A549 (cell line): ENCODE measurements at regions not wholly inside any gene's neighbourhood (a gene's known extent, or its start where the extent isn't known, plus 50 kb on each side); places are given as distances from the start of the nearest gene placed in this dataset.

Source experiments
- ATAC-seq, 2 experiments: fragments of 200-7000 bp in 1 of 2; fragments of >200 bp in 1 of 2; cut with Nextera tagmentation in 1 of 2; cut with Tn5 transposase in 1 of 2; 3 replicates each; pipeline versions ENCODE4 v1.8.0 to v1.9.1; 2018 to 2020; ENCODE audit warnings: mild to moderate bottlenecking in 1 of 2, moderate library complexity in 1 of 2
- CTCF ChIA-PET: fragments of 300-600 bp; sonication (Branson Sonifier 250); formaldehyde crosslinking; extraction: SDS; loops from one replicate; lab custom pipeline; 2021; ENCODE audit warnings: antibody characterized with exemption, inconsistent platforms; lab: Yijun Ruan, JAX
- POLR2A ChIA-PET: fragments of 350-600 bp; formaldehyde crosslinking; extraction: SDS; loops from one replicate; lab custom pipeline; 2021; ENCODE audit warnings: antibody characterized with exemption, inconsistent platforms; lab: Yijun Ruan, JAX
- DNase-seq, 2 experiments: peaks; one replicate each; pipeline versions ENCODE4 v3.0.0 to v3.0.0-alpha.2; 2011 to 2016; ENCODE audit warnings: low read depth in 1 of 2, low spot score in 1 of 2
- FAIRE-seq: peaks from 2 replicates; lab custom pipeline; 2011; peaks lifted over from hg19 to GRCh38; lab: Jason Lieb, UNC
- H3K27ac ChIP-seq, 2 experiments: fragments of >200 bp; sonication (Bioruptor Twin); formaldehyde crosslinking; 3 replicates each; pipeline ENCODE4 v1.5.1; 2016 to 2017
- H3K4me1 ChIP-seq: fragments of >200 bp; sonication (Bioruptor Twin); formaldehyde crosslinking; 3 replicates; pipeline ENCODE4 v1.6.1; 2016
- H3K4me2 ChIP-seq: fragments of >200 bp; sonication (Bioruptor Twin); formaldehyde crosslinking; 3 replicates; pipeline ENCODE4 v1.6.1; 2016
- H3K4me3 ChIP-seq: fragments of >200 bp; sonication (Bioruptor Twin); formaldehyde crosslinking; 3 replicates; pipeline ENCODE4 v1.5.1; 2016
- H3K9me3 ChIP-seq: fragments of >200 bp; sonication (Bioruptor Twin); formaldehyde crosslinking; 3 replicates; pipeline ENCODE4 v1.6.1; 2016
- ATOH8 ChIP-seq: fragments of 250-450 bp; sonication (Bioruptor Pico); IDR thresholded peaks from 2 replicates; pipeline ENCODE4 v1.5.0; 2020; ENCODE audit warnings: low read depth, mild to moderate bottlenecking, moderate library complexity
- BHLHE40 ChIP-seq: IDR thresholded peaks from 2 replicates; pipeline ENCODE4 v1.6.1; 2012; ENCODE audit warnings: low read depth, low read length, inconsistent platforms
- CBX8 ChIP-seq: fragments of 200-600 bp; sonication (generic); IDR thresholded peaks from 2 replicates; pipeline ENCODE4 v1.6.1; 2016
- CEBPB ChIP-seq, 2 experiments: fragments of >200 bp in 1 of 2; sonication (Bioruptor Twin) in 1 of 2; formaldehyde crosslinking in 1 of 2; IDR thresholded peaks; 2 replicates each; pipeline ENCODE4 v1.6.1; 2012 to 2016
- EHF ChIP-seq: fragments of 250-450 bp; sonication (Bioruptor Pico); IDR thresholded peaks from 2 replicates; pipeline ENCODE4 v1.5.0; 2020; ENCODE audit warnings: mild to moderate bottlenecking
- EP300 ChIP-seq, 2 experiments: fragments of >200 bp; sonication (Bioruptor Twin); formaldehyde crosslinking; IDR thresholded peaks; 2 replicates in 1 of 2; 3 replicates in 1 of 2; pipeline ENCODE4 v1.6.1; 2016 to 2017
- ESRRA ChIP-seq: fragments of 150-350 bp; IDR thresholded peaks from 2 replicates; pipeline ENCODE4 v1.6.1; 2014; ENCODE audit warnings: mild to moderate bottlenecking, low read length, borderline replicate concordance
- FOXS1 ChIP-seq: fragments of 250-450 bp; sonication (Bioruptor Pico); IDR thresholded peaks from 2 replicates; pipeline ENCODE4 v1.5.0; 2020; ENCODE audit warnings: mild to moderate bottlenecking, moderate library complexity
- GATA3 ChIP-seq: IDR thresholded peaks from 2 replicates; pipeline ENCODE4 v1.6.1; 2012; ENCODE audit warnings: borderline replicate concordance
- HOXA7 ChIP-seq: fragments of 250-450 bp; sonication (Bioruptor Pico); IDR thresholded peaks from 2 replicates; pipeline ENCODE4 v1.5.0; 2020; ENCODE audit warnings: mild to moderate bottlenecking, moderate library complexity
- HOXB5 ChIP-seq: fragments of 250-450 bp; sonication (Bioruptor Pico); IDR thresholded peaks from 2 replicates; pipeline ENCODE4 v1.5.0; 2020; ENCODE audit warnings: mild to moderate bottlenecking, moderate library complexity
- JUN ChIP-seq, 2 experiments: fragments of >200 bp; sonication (Bioruptor Twin); formaldehyde crosslinking; IDR thresholded peaks; 2 replicates in 1 of 2; 3 replicates in 1 of 2; pipeline ENCODE4 v1.6.1; 2016 to 2017
- KDM5A ChIP-seq: fragments of 200-600 bp; sonication (generic); IDR thresholded peaks from 2 replicates; pipeline ENCODE4 v1.6.1; 2016; ENCODE audit warnings: antibody characterized with exemption, mild to moderate bottlenecking
- MAFK ChIP-seq: fragments of 450-650 bp; IDR thresholded peaks from 2 replicates; pipeline ENCODE4 v1.6.1; 2014; ENCODE audit not compliant: partially characterized antibody
- PHF8 ChIP-seq: fragments of 200-600 bp; sonication (generic); IDR thresholded peaks from 2 replicates; pipeline ENCODE4 v1.6.1; 2016; ENCODE audit warnings: low read depth, mild to moderate bottlenecking, antibody characterized with exemption, moderate library complexity, borderline replicate concordance
- POLR2A ChIP-seq: IDR thresholded peaks from 2 replicates; pipeline ENCODE4 v1.6.1; 2012; ENCODE audit warnings: mild to moderate bottlenecking, low read length
- POLR2AphosphoS2 ChIP-seq: conservative IDR thresholded peaks from 2 replicates; pipeline ENCODE4 v1.6.1; 2012; ENCODE audit warnings: low read length, improper control_type of control experiment, inconsistent platforms
- RCOR1 ChIP-seq: fragments of 150-350 bp; IDR thresholded peaks from 2 replicates; pipeline ENCODE4 v1.6.1; 2014; ENCODE audit warnings: antibody characterized with exemption, low read length, low read depth
- REST ChIP-seq: fragments of 200-600 bp; sonication (generic); IDR thresholded peaks from 2 replicates; pipeline ENCODE4 v1.6.1; 2016; ENCODE audit warnings: antibody characterized with exemption, mild to moderate bottlenecking, moderate library complexity
- RNF2 ChIP-seq: fragments of 200-600 bp; sonication (generic); IDR thresholded peaks from 2 replicates; pipeline ENCODE4 v1.6.1; 2016; ENCODE audit warnings: low read depth, mild to moderate bottlenecking, antibody characterized with exemption, moderate library complexity, borderline replicate concordance
- SMC3 ChIP-seq: fragments of >200 bp; sonication (Bioruptor Twin); formaldehyde crosslinking; IDR thresholded peaks from 3 replicates; pipeline ENCODE4 v1.6.1; 2018; ENCODE audit warnings: inconsistent platforms
- SREBF2 ChIP-seq: fragments of 450-650 bp; IDR thresholded peaks from 2 replicates; pipeline ENCODE4 v1.6.1; 2014; ENCODE audit warnings: mild to moderate bottlenecking, moderate library complexity
- TFCP2L1 ChIP-seq: fragments of 250-450 bp; sonication (Bioruptor Pico); IDR thresholded peaks from 2 replicates; pipeline ENCODE4 v1.5.0; 2021; ENCODE audit warnings: mild to moderate bottlenecking
- ZC3H11A ChIP-seq: fragments of 450-650 bp; IDR thresholded peaks from 2 replicates; pipeline ENCODE4 v1.6.1; 2014; ENCODE audit warnings: antibody characterized with exemption, mild to moderate bottlenecking
- WGBS: methylation state at CpG from one replicate; pipeline ENCODE4 v1.1.6; 2017; ENCODE audit errors: missing lambda C conversion rate; 5-methylcytosine and 5-hydroxymethylcytosine counted together
- TF ChIP-seq, protein P1 (sequence below): fragments of 250-450 bp; sonication (Bioruptor Pico); IDR thresholded peaks from 2 replicates; pipeline ENCODE4 v1.5.0; 2021; ENCODE audit warnings: mild to moderate bottlenecking, moderate library complexity, borderline replicate concordance
- TF ChIP-seq, protein P2 (sequence below): fragments of >200 bp; sonication (Bioruptor Twin); formaldehyde crosslinking; IDR thresholded peaks from 3 replicates; pipeline ENCODE4 v1.5.1; 2016
- TF ChIP-seq, protein P3 (sequence below): fragments of 450-650 bp; IDR thresholded peaks from 2 replicates; pipeline ENCODE4 v1.6.1; 2014; ENCODE audit warnings: antibody characterized with exemption
- TF ChIP-seq, protein P4 (sequence below): fragments of >200 bp; sonication (Bioruptor Twin); formaldehyde crosslinking; IDR thresholded peaks from 2 replicates; pipeline ENCODE4 v1.6.1; 2016

- no peak overlapping the region for H3K4me3 ChIP-seq
- no peak overlapping the region for H3K4me2 ChIP-seq
- WGBS, result 0% methylated on average over 2 of the region's 2 CpGs
- DNase-seq, result no peak
- FAIRE-seq, result no peak
- H3K27ac ChIP-seq, result no peak overlapping the region
- POLR2A ChIA-PET, result no interaction called here
- H3K4me1 ChIP-seq, result no peaks in the 10 kb centered on the region
- no peaks in the 10 kb centered on the region; the same call in 2 of the 3 replicates for H3K9me3 ChIP-seq
- TF ChIP-seq POLR2AphosphoS2 (no peak), HOXA7 (CRISPR knock-in tag) (no peak), GATA3 (no peak), EHF (CRISPR knock-in tag) (no peak), SMC3 (no peak), HOXB5 (CRISPR knock-in tag) (no peak), BHLHE40 (no peak), REST (no peak), FOXS1 (CRISPR knock-in tag) (no peak), ESRRA (no peak), ZC3H11A (no peak), PHF8 (no peak), MAFK (no peak), TFCP2L1 (CRISPR knock-in tag) (no peak)
- TF ChIP-seq, protein P1, sequence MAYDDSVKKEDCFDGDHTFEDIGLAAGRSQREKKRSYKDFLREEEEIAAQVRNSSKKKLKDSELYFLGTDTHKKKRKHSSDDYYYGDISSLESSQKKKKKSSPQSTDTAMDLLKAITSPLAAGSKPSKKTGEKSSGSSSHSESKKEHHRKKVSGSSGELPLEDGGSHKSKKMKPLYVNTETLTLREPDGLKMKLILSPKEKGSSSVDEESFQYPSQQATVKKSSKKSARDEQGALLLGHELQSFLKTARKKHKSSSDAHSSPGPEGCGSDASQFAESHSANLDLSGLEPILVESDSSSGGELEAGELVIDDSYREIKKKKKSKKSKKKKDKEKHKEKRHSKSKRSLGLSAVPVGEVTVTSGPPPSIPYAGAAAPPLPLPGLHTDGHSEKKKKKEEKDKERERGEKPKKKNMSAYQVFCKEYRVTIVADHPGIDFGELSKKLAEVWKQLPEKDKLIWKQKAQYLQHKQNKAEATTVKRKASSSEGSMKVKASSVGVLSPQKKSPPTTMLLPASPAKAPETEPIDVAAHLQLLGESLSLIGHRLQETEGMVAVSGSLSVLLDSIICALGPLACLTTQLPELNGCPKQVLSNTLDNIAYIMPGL (CRISPR knock-in tag), result no peak
- TF ChIP-seq, protein P2, sequence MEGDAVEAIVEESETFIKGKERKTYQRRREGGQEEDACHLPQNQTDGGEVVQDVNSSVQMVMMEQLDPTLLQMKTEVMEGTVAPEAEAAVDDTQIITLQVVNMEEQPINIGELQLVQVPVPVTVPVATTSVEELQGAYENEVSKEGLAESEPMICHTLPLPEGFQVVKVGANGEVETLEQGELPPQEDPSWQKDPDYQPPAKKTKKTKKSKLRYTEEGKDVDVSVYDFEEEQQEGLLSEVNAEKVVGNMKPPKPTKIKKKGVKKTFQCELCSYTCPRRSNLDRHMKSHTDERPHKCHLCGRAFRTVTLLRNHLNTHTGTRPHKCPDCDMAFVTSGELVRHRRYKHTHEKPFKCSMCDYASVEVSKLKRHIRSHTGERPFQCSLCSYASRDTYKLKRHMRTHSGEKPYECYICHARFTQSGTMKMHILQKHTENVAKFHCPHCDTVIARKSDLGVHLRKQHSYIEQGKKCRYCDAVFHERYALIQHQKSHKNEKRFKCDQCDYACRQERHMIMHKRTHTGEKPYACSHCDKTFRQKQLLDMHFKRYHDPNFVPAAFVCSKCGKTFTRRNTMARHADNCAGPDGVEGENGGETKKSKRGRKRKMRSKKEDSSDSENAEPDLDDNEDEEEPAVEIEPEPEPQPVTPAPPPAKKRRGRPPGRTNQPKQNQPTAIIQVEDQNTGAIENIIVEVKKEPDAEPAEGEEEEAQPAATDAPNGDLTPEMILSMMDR, result no peak
- CTCF ChIA-PET, result no interaction called here
- ATAC-seq, result no peak
Observed at GRCh38 chr13:111549464-111549863, 229.0 kb downstream of the TEX29 start.

DNA sequence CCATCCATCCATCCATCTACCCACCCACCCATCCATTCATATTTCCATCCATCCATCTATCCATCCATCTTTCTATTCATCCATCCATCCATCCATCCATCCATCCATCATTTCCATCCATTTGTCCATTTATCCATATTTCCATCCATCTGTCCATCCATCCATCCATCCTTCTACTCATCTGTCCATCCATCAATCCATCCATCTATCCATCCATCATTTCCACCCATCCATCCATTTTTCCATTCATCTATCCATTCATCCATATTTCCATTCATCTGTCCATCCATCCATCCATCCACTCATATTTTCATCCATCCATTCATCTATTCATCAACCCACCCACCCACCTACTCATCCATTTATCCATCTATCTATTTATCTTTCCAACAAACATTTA lies 229.6 kb downstream of the TEX29 start:
- ChIA-PET CTCF (no interaction called here), POLR2A (no interaction called here)

More for the DNA sequence above, 229.6 kb downstream of the TEX29 start:
- ATAC-seq, result no peak
- H3K27ac ChIP-seq, result no peak overlapping the region
- no peak for FAIRE-seq
- no peaks in the 10 kb centered on the region; the same call in 2 of the 3 replicates for H3K9me3 ChIP-seq
- no peak overlapping the region for H3K4me3 ChIP-seq
- TF ChIP-seq POLR2AphosphoS2, result no peak
- TF ChIP-seq GATA3, result no peak
- no peak for TF ChIP-seq CBX8
- TF ChIP-seq, protein P1 (CRISPR knock-in tag), result no peak
- TF ChIP-seq CEBPB (IDR thresholded peaks at IDR 0.05), result no peak
- TF ChIP-seq POLR2A, result no peak
- TF ChIP-seq RCOR1, result no peak
- TF ChIP-seq RNF2, result no peak
- TF ChIP-seq, protein P3, sequence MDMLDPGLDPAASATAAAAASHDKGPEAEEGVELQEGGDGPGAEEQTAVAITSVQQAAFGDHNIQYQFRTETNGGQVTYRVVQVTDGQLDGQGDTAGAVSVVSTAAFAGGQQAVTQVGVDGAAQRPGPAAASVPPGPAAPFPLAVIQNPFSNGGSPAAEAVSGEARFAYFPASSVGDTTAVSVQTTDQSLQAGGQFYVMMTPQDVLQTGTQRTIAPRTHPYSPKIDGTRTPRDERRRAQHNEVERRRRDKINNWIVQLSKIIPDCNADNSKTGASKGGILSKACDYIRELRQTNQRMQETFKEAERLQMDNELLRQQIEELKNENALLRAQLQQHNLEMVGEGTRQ, result no peak
- TF ChIP-seq, protein P4, sequence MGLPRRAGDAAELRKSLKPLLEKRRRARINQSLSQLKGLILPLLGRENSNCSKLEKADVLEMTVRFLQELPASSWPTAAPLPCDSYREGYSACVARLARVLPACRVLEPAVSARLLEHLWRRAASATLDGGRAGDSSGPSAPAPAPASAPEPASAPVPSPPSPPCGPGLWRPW, result no peak
- TF ChIP-seq SREBF2, result no peak
- TF ChIP-seq KDM5A, result no peak
- TF ChIP-seq JUN (IDR thresholded peaks at IDR 0.05), result no peak
- no peak for TF ChIP-seq ATOH8 (CRISPR knock-in tag)
- no peak for TF ChIP-seq FOXS1 (CRISPR knock-in tag)
- no peak for TF ChIP-seq EP300 (IDR thresholded peaks at IDR 0.05)
- TF ChIP-seq MAFK, result no peak
- TF ChIP-seq BHLHE40, result no peak
- TF ChIP-seq EHF (CRISPR knock-in tag), result no peak
- H3K4me1 ChIP-seq, result no peaks in the 10 kb centered on the region
- DNase-seq, result no peak
- no peak overlapping the region for H3K4me2 ChIP-seq
